ENCODE measurements at regions not wholly inside any gene's neighbourhood (a gene's known extent, or its start where the extent isn't known, plus 50 kb on each side); places are given as distances from the start of the nearest gene placed in this dataset.
"Not testable (repeated sequence)": the region's sequence is repeated elsewhere in the genome, so short reads cannot be mapped to it uniquely, and the experiment has no call there.

- DNase-seq = no peak
These were observed 437.3 kb downstream of the DTWD2 start for GRCh38 chr5:118551031-118551430.

- no peak for DNase-seq
These were observed 439.3 kb downstream of the DTWD2 start for GRCh38 chr5:118548761-118549720.

- DNase-seq = no peak
These were observed 442.9 kb downstream of the DTWD2 start for GRCh38 chr5:118545470-118545869.

- DNase-seq = no peak
These were observed 443.4 kb downstream of the DTWD2 start for GRCh38 chr5:118544887-118545449.

- DNase-seq = no peak
These were observed 454.4 kb downstream of the DTWD2 start for GRCh38 chr5:118533923-118534322.

GRCh38 chr5:118533156-118533555 is 455.2 kb downstream of the DTWD2 start:
- no peak for DNase-seq

GRCh38 chr5:118531276-118531675 is 457.1 kb downstream of the DTWD2 start:
- DNase-seq = no peak

GRCh38 chr5:118529361-118530144 is 458.8 kb downstream of the DTWD2 start:
- DNase-seq = no peak

- no peak for DNase-seq
These were observed 465.7 kb downstream of the DTWD2 start for GRCh38 chr5:118522626-118523025.

GRCh38 chr5:118520771-118521415 is 467.5 kb downstream of the DTWD2 start:
- no peak for DNase-seq

- DNase-seq = no peak
These were observed 468.9 kb downstream of the DTWD2 start for GRCh38 chr5:118519466-118519865.

- no peak for DNase-seq
These were observed 469.6 kb downstream of the DTWD2 start for GRCh38 chr5:118518720-118519119.

- DNase-seq = no peak
These were observed 476.5 kb downstream of the DTWD2 start for GRCh38 chr5:118511846-118512245.

- no peak for DNase-seq
These were observed 482.0 kb downstream of the DTWD2 start for GRCh38 chr5:118506217-118506852.

GRCh38 chr5:118502232-118502631 is 486.1 kb downstream of the DTWD2 start:
- not testable (repeated sequence) for DNase-seq

- no peak for DNase-seq
These were observed 497.0 kb downstream of the DTWD2 start for GRCh38 chr5:118491351-118491750.

- DNase-seq = no peak
These were observed 501.6 kb downstream of the DTWD2 start for GRCh38 chr5:118486647-118487225.

- no peak for DNase-seq
These were observed 509.1 kb downstream of the DTWD2 start for GRCh38 chr5:118479285-118479684.

- DNase-seq = no peak
These were observed 509.5 kb downstream of the DTWD2 start for GRCh38 chr5:118478852-118479251.

GRCh38 chr5:118468085-118468484 is 520.3 kb downstream of the DTWD2 start:
- DNase-seq = no peak

GRCh38 chr5:118467103-118467502 is 521.2 kb downstream of the DTWD2 start:
- DNase-seq = no peak

- no peak for DNase-seq
These were observed 521.9 kb downstream of the DTWD2 start for GRCh38 chr5:118466418-118466817.

Measured in stimulated activated CD4-positive, alpha-beta T cell treated with anti-CD3 and anti-CD28 coated beads, Interleukin-2, amount 100 ng/mL, for 48 hours (primary cell).